AG04450 (cell line): ENCODE measurements at regions not wholly inside any gene's neighbourhood (a gene's known extent, or its start where the extent isn't known, plus 50 kb on each side); places are given as distances from the start of the nearest gene placed in this dataset.

Source experiments
- CTCF ChIA-PET: fragments of 300-600, 350-600 bp; formaldehyde crosslinking; extraction: SDS; loops from one replicate; lab custom pipeline; 2022; ENCODE audit warnings: antibody characterized with exemption, inconsistent platforms; lab: Charles Lee
- POLR2A ChIA-PET: fragments of 350-600 bp; formaldehyde crosslinking; extraction: SDS; loops from one replicate; lab custom pipeline; 2021; ENCODE audit warnings: antibody characterized with exemption, inconsistent platforms; lab: Yijun Ruan, JAX
- DNase-seq: peaks from one replicate; pipeline ENCODE4 v3.0.0-alpha.2; 2011; ENCODE audit warnings: low read depth, low spot score
- H3K27ac ChIP-seq: one replicate; pipeline ENCODE4 v1.5.1; 2012; ENCODE audit warnings: low read depth, low read length, control low read depth
- H3K27me3 ChIP-seq: one replicate; pipeline ENCODE4 v1.6.0; 2012; ENCODE audit warnings: low read length; ENCODE audit not compliant: control insufficient read depth, insufficient read depth
- H3K4me3 ChIP-seq: 2 replicates; pipeline ENCODE4 v1.5.1; 2011; ENCODE audit warnings: mild to moderate bottlenecking, low read depth, low read length, control low read depth
- H3K9me3 ChIP-seq: 2 replicates; pipeline ENCODE4 v1.5.1; 2012; ENCODE audit warnings: low read length; ENCODE audit not compliant: control insufficient read depth, insufficient read depth
- CTCF ChIP-seq: IDR thresholded peaks from 2 replicates; pipeline ENCODE4 v1.5.1; 2011; ENCODE audit warnings: low read depth, low read length, control low read depth, inconsistent platforms

- peak; percentile 58 for TF ChIP-seq CTCF
- ChIA-PET CTCF (interaction anchor here (0.5 to 8.2 kb wide), 63 partner anchors 9 to 1115 kb away, joined by 3 to 164 read pairs (median 5); partner anchors contain the start of gene EEA1), POLR2A (interaction anchor here (0.6 to 0.8 kb wide), 2 partner anchors 18 to 403 kb away, joined by 3 read pairs; no protein-coding TSS in a partner anchor)
- no peak overlapping the region for H3K27ac ChIP-seq
- no peak overlapping the region for H3K4me3 ChIP-seq
- peak; percentile 55 for DNase-seq
- H3K9me3 ChIP-seq = no peaks in the 10 kb centered on the region
- H3K27me3 ChIP-seq = no peaks in the 10 kb centered on the region
These were observed 58.3 kb upstream of the EEA1 start for GRCh38 chr12:92987362-92987761.

GRCh38 chr12:92987846-92988621 is 58.9 kb upstream of the EEA1 start:
- Histone ChIP-seq H3K9me3 (no peaks in the 10 kb centered on the region), H3K4me3 (no peak overlapping the region), H3K27me3 (no peaks in the 10 kb centered on the region), H3K27ac (peak overlapping the region; percentile 39)
- no peak for DNase-seq
- TF ChIP-seq CTCF = no peak
- ChIA-PET CTCF (interaction anchor here (0.5 to 8.2 kb wide), 53 partner anchors 9 to 1114 kb away, joined by 3 to 164 read pairs (median 5); partner anchors contain the start of gene EEA1), POLR2A (interaction anchor here (0.8 kb wide), 1 partner anchor 19 kb away, joined by 3 read pairs; no protein-coding TSS in a partner anchor)

- CTCF ChIA-PET = interaction anchor here (0.7 to 8.2 kb wide), 13 partner anchors 10 to 447 kb away, joined by 3 to 164 read pairs (median 10); no protein-coding TSS in a partner anchor
- POLR2A ChIA-PET = no interaction called here
- no peak overlapping the region for H3K4me3 ChIP-seq
- TF ChIP-seq CTCF = no peak
- H3K9me3 ChIP-seq = no peaks in the 10 kb centered on the region
- H3K27ac ChIP-seq = no peak overlapping the region
- no peak for DNase-seq
- H3K27me3 ChIP-seq = no peaks in the 10 kb centered on the region
These were observed 59.6 kb upstream of the EEA1 start for GRCh38 chr12:92988622-92989130.

GRCh38 chr12:92989715-92990484 is 60.8 kb upstream of the EEA1 start:
- no peak for DNase-seq
- H3K27me3 ChIP-seq = no peaks in the 10 kb centered on the region
- ChIA-PET CTCF (interaction anchor here (0.6 to 8.2 kb wide), 3 partner anchors 12 to 431 kb away, joined by 3 to 164 read pairs (median 131); no protein-coding TSS in a partner anchor), POLR2A (no interaction called here)
- no peak for TF ChIP-seq CTCF
- H3K4me3 ChIP-seq = no peak overlapping the region
- no peak overlapping the region for H3K27ac ChIP-seq
- no peaks in the 10 kb centered on the region for H3K9me3 ChIP-seq
